ENCODE measurements at regions not wholly inside any gene's neighbourhood (a gene's known extent, or its start where the extent isn't known, plus 50 kb on each side); places are given as distances from the start of the nearest gene placed in this dataset.

GRCh38 chr9:1919229-1919628 is 95.9 kb upstream of the SMARCA2 start:
- no peak for TF ChIP-seq SUZ12 (IDR thresholded peaks at IDR 0.05; ENCODE audit: extremely low read depth, insufficient read depth, insufficient read length)
- TF ChIP-seq YY1 (IDR thresholded peaks at IDR 0.05; ENCODE audit: insufficient read depth, insufficient read length), result no peak

Measured in NT2/D1 (cell line).